GM19035 (cell line): ENCODE measurements at regions not wholly inside any gene's neighbourhood (a gene's known extent, or its start where the extent isn't known, plus 50 kb on each side); places are given as distances from the start of the nearest gene placed in this dataset.
"Not testable (repeated sequence)": the region's sequence is repeated elsewhere in the genome, so short reads cannot be mapped to it uniquely, and the experiment has no call there.

ENCODE experiments used
- ATAC-seq: cut with Tn5 transposase; IDR thresholded peaks from one replicate; pipeline ENCODE4 v1.9.1; 2021; ENCODE audit not compliant: unreplicated experiment

- ATAC-seq = no peak
Observed at GRCh38 chr6:81969814-81970213, 217.3 kb upstream of the TENT5A start.

- ATAC-seq = no peak
Observed at GRCh38 chr6:81969011-81969410, 216.5 kb upstream of the TENT5A start.

GRCh38 chr6:81966968-81967367 is 214.5 kb upstream of the TENT5A start:
- ATAC-seq = no peak

- ATAC-seq = no peak
Observed at GRCh38 chr6:81962198-81962597, 209.7 kb upstream of the TENT5A start.

GRCh38 chr6:81950877-81951276 is 198.4 kb upstream of the TENT5A start:
- ATAC-seq = no peak

GRCh38 chr6:81948861-81949260 is 196.4 kb upstream of the TENT5A start:
- ATAC-seq = no peak

GRCh38 chr6:81948196-81948595 is 195.7 kb upstream of the TENT5A start:
- ATAC-seq = not testable (repeated sequence)

GRCh38 chr6:81944661-81945060 is 192.2 kb upstream of the TENT5A start:
- ATAC-seq = no peak

GRCh38 chr6:81942842-81943241 is 190.4 kb upstream of the TENT5A start:
- not testable (repeated sequence) for ATAC-seq

GRCh38 chr6:81942067-81942370 is 189.5 kb upstream of the TENT5A start:
- ATAC-seq = no peak

GRCh38 chr6:81940451-81940985 is 188.0 kb upstream of the TENT5A start:
- no peak for ATAC-seq

- no peak for ATAC-seq
Observed at GRCh38 chr6:81939766-81940165, 187.3 kb upstream of the TENT5A start.

- ATAC-seq = no peak
Observed at GRCh38 chr6:81938991-81939732, 186.7 kb upstream of the TENT5A start.

- ATAC-seq = peak; percentile 65
Observed at GRCh38 chr6:81938014-81938856, 185.8 kb upstream of the TENT5A start.

- no peak for ATAC-seq
Observed at GRCh38 chr6:81937296-81937937, 184.9 kb upstream of the TENT5A start.

GRCh38 chr6:81934936-81935335 is 182.5 kb upstream of the TENT5A start:
- no peak for ATAC-seq

GRCh38 chr6:81933608-81934051 is 181.1 kb upstream of the TENT5A start:
- no peak for ATAC-seq

- ATAC-seq = no peak
Observed at GRCh38 chr6:81933089-81933488, 180.6 kb upstream of the TENT5A start.

GRCh38 chr6:81932448-81932847 is 180.0 kb upstream of the TENT5A start:
- ATAC-seq = not testable (repeated sequence)

- ATAC-seq = no peak
Observed at GRCh38 chr6:81929828-81930227, 177.3 kb upstream of the TENT5A start.

- ATAC-seq = no peak
Observed at GRCh38 chr6:81925201-81925600, 172.7 kb upstream of the TENT5A start.
